Liver (tissue), 7 donors: ENCODE measurements at regions not wholly inside any gene's neighbourhood (a gene's known extent, or its start where the extent isn't known, plus 50 kb on each side); places are given as distances from the start of the nearest gene placed in this dataset.

ENCODE experiments used
- DNase-seq: peaks from one replicate; pipeline ENCODE4 v3.0.0-alpha.2; 2017; ENCODE audit warnings: low spot score
- H3K27ac ChIP-seq, 2 donors: one replicate each; pipeline ENCODE4 v1.7.0; 2013; ENCODE audit warnings: inconsistent platforms in 2 of 2, low read length in 2 of 2, control low read depth in 1 of 2, low read depth in 1 of 2, mild to moderate bottlenecking in 1 of 2
- H3K27me3 ChIP-seq, 4 donors: one replicate each; pipeline versions ENCODE4 v1.6.1 to v1.7.0; 2013; ENCODE audit warnings: low read length in 3 of 4, inconsistent platforms in 1 of 4, mild to moderate bottlenecking in 1 of 4, moderate library complexity in 1 of 4; ENCODE audit not compliant: control insufficient read depth in 4 of 4, insufficient read depth in 4 of 4
- H3K36me3 ChIP-seq, 4 donors: one replicate each; pipeline versions ENCODE4 v1.6.1 to v1.7.0; 2013; ENCODE audit warnings: low read length in 3 of 4, mild to moderate bottlenecking in 3 of 4, low read depth in 1 of 4, moderate library complexity in 1 of 4; ENCODE audit not compliant: control insufficient read depth in 4 of 4, insufficient read depth in 3 of 4
- H3K4me1 ChIP-seq, 4 donors: one replicate each; pipeline versions ENCODE4 v1.6.1 to v1.7.0; 2013; ENCODE audit warnings: low read length in 3 of 4, mild to moderate bottlenecking in 3 of 4, moderate library complexity in 1 of 4; ENCODE audit not compliant: control insufficient read depth in 4 of 4, insufficient read depth in 4 of 4
- H3K4me3 ChIP-seq, 3 donors: one replicate each; pipeline versions ENCODE4 v1.6.1 to v1.7.0; 2013; ENCODE audit warnings: low read length in 3 of 3, control low read depth in 1 of 3, low read depth in 1 of 3, mild to moderate bottlenecking in 1 of 3
- H3K9ac ChIP-seq, 2 donors: one replicate each; pipeline ENCODE4 v1.7.0; 2013; ENCODE audit warnings: low read length in 2 of 2, mild to moderate bottlenecking in 2 of 2, moderate library complexity in 2 of 2, control low read depth in 1 of 2, low read depth in 1 of 2
- H3K9me3 ChIP-seq, 4 donors: one replicate each; pipeline versions ENCODE4 v1.6.1 to v1.7.0; 2013; ENCODE audit warnings: low read length in 3 of 4; ENCODE audit not compliant: control insufficient read depth in 4 of 4
- GABPA ChIP-seq, 2 donors: IDR thresholded peaks in 1 of 2; conservative IDR thresholded peaks in 1 of 2; 2 replicates each; pipeline ENCODE4 v1.6.1; 2016; ENCODE audit warnings: antibody characterized with exemption in 2 of 2, mild to moderate bottlenecking in 1 of 2, moderate library complexity in 1 of 2
- HNF4G ChIP-seq: IDR thresholded peaks from 2 replicates; pipeline ENCODE4 v1.6.1; 2016; ENCODE audit warnings: antibody characterized with exemption
- JUND ChIP-seq, 2 donors: IDR thresholded peaks; 2 replicates each; pipeline ENCODE4 v1.6.1; 2016; ENCODE audit warnings: antibody characterized with exemption in 2 of 2
- NR2F2 ChIP-seq: IDR thresholded peaks from 2 replicates; pipeline ENCODE4 v1.6.1; 2016; ENCODE audit warnings: antibody characterized with exemption
- RAD21 ChIP-seq, 2 donors: IDR thresholded peaks; 2 replicates each; pipeline ENCODE4 v1.6.1; 2016; ENCODE audit warnings: antibody characterized with exemption in 2 of 2, mild to moderate bottlenecking in 2 of 2
- RXRA ChIP-seq, 2 donors: IDR thresholded peaks; 2 replicates each; pipeline ENCODE4 v1.6.1; 2017 to 2018; ENCODE audit warnings: antibody characterized with exemption in 2 of 2, mild to moderate bottlenecking in 1 of 2
- SP1 ChIP-seq: IDR thresholded peaks from 2 replicates; pipeline ENCODE4 v1.6.1; 2018; ENCODE audit warnings: antibody characterized with exemption, mild to moderate bottlenecking
- YY1 ChIP-seq: IDR thresholded peaks from 2 replicates; pipeline ENCODE4 v1.6.1; 2016; ENCODE audit warnings: antibody characterized with exemption, mild to moderate bottlenecking
- WGBS: extraction: QIAGEN DNeasy Blood & Tissue Kit; methylation state at CpG from one replicate; pipeline ENCODE4 v1.1.7; 2013; 5-methylcytosine and 5-hydroxymethylcytosine counted together
- TF ChIP-seq, protein P1 (sequence below): IDR thresholded peaks from 2 replicates; pipeline ENCODE4 v1.6.1; 2016; ENCODE audit warnings: antibody characterized with exemption
- TF ChIP-seq, protein P2 (sequence below): IDR thresholded peaks from 2 replicates; pipeline ENCODE4 v1.6.1; 2016; ENCODE audit warnings: antibody characterized with exemption, mild to moderate bottlenecking
- TF ChIP-seq, protein P3 (sequence below): IDR thresholded peaks from 2 replicates; pipeline ENCODE4 v1.6.1; 2016; ENCODE audit warnings: antibody characterized with exemption
- donor health status: healthy.
- donor health status: healthy.
- donor health status: healthy.
- donor health status: healthy.

GRCh38 chr15:95368755-95369601 lies 961.5 kb upstream of the NR2F2 start:
- no peak overlapping the region for H3K9ac ChIP-seq
- H3K4me1 ChIP-seq, result no peaks in the 10 kb centered on the region
- 81% methylated on average over 7 of the region's 7 CpGs for WGBS
- H3K27me3 ChIP-seq, result no peaks in the 10 kb centered on the region
- H3K4me3 ChIP-seq, result no peak overlapping the region
- TF ChIP-seq GABPA (IDR thresholded peaks at IDR 0.05 in 1 of 2, conservative IDR thresholded peaks at IDR 0.05 in 1 of 2) (no peak), NR2F2 (no peak), JUND (IDR thresholded peaks at IDR 0.05) (no peak), HNF4G (no peak)
- TF ChIP-seq, protein P1, sequence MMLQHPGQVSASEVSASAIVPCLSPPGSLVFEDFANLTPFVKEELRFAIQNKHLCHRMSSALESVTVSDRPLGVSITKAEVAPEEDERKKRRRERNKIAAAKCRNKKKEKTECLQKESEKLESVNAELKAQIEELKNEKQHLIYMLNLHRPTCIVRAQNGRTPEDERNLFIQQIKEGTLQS, result no peak
- TF ChIP-seq, protein P2, sequence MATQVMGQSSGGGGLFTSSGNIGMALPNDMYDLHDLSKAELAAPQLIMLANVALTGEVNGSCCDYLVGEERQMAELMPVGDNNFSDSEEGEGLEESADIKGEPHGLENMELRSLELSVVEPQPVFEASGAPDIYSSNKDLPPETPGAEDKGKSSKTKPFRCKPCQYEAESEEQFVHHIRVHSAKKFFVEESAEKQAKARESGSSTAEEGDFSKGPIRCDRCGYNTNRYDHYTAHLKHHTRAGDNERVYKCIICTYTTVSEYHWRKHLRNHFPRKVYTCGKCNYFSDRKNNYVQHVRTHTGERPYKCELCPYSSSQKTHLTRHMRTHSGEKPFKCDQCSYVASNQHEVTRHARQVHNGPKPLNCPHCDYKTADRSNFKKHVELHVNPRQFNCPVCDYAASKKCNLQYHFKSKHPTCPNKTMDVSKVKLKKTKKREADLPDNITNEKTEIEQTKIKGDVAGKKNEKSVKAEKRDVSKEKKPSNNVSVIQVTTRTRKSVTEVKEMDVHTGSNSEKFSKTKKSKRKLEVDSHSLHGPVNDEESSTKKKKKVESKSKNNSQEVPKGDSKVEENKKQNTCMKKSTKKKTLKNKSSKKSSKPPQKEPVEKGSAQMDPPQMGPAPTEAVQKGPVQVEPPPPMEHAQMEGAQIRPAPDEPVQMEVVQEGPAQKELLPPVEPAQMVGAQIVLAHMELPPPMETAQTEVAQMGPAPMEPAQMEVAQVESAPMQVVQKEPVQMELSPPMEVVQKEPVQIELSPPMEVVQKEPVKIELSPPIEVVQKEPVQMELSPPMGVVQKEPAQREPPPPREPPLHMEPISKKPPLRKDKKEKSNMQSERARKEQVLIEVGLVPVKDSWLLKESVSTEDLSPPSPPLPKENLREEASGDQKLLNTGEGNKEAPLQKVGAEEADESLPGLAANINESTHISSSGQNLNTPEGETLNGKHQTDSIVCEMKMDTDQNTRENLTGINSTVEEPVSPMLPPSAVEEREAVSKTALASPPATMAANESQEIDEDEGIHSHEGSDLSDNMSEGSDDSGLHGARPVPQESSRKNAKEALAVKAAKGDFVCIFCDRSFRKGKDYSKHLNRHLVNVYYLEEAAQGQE, result no peak
- DNase-seq, result no peak
- H3K27ac ChIP-seq, result no peak overlapping the region
- no peaks in the 10 kb centered on the region for H3K9me3 ChIP-seq
- no peaks in the 10 kb centered on the region for H3K36me3 ChIP-seq

GRCh38 chr15:95370291-95370690 lies 960.2 kb upstream of the NR2F2 start:
- Histone ChIP-seq H3K9me3 (no peaks in the 10 kb centered on the region), H3K36me3 (no peaks in the 10 kb centered on the region), H3K27ac (no peak overlapping the region), H3K4me1 (no peaks in the 10 kb centered on the region), H3K9ac (no peak overlapping the region), H3K4me3 (no peak overlapping the region), H3K27me3 (no peaks in the 10 kb centered on the region)
- TF ChIP-seq HNF4G (no peak), RXRA (IDR thresholded peaks at IDR 0.05) (no peak), RAD21 (IDR thresholded peaks at IDR 0.05) (no peak), SP1 (no peak), YY1 (no peak)
- TF ChIP-seq, protein P3, sequence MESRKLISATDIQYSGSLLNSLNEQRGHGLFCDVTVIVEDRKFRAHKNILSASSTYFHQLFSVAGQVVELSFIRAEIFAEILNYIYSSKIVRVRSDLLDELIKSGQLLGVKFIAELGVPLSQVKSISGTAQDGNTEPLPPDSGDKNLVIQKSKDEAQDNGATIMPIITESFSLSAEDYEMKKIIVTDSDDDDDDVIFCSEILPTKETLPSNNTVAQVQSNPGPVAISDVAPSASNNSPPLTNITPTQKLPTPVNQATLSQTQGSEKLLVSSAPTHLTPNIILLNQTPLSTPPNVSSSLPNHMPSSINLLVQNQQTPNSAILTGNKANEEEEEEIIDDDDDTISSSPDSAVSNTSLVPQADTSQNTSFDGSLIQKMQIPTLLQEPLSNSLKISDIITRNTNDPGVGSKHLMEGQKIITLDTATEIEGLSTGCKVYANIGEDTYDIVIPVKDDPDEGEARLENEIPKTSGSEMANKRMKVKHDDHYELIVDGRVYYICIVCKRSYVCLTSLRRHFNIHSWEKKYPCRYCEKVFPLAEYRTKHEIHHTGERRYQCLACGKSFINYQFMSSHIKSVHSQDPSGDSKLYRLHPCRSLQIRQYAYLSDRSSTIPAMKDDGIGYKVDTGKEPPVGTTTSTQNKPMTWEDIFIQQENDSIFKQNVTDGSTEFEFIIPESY, result no peak
- TF ChIP-seq, protein P2, result no peak
- TF ChIP-seq, protein P1, result no peak
- DNase-seq, result no peak
- WGBS, result 85% methylated on average over 2 of the region's 2 CpGs
